Uterus (tissue), 3 donors: ENCODE measurements at regions not wholly inside any gene's neighbourhood (a gene's known extent, or its start where the extent isn't known, plus 50 kb on each side); places are given as distances from the start of the nearest gene placed in this dataset.

Experiments
- DNase-seq, 2 donors: peaks; one replicate each; pipeline ENCODE4 v3.0.0-alpha.2; 2019 to 2020
- H3K27ac ChIP-seq, 2 donors: fragments of 200-600 bp; sonication (generic); 1 replicate in 1 of 2; 2 replicates in 1 of 2; pipeline ENCODE4 v1.5.1; 2016 to 2018
- H3K27me3 ChIP-seq, 2 donors: fragments of 200-600 bp; sonication (generic); one replicate each; pipeline ENCODE4 v1.5.1; 2018 to 2019; ENCODE audit warnings: control low read depth in 1 of 2
- H3K36me3 ChIP-seq, 2 donors: fragments of 200-600 bp; sonication (generic); one replicate each; pipeline ENCODE4 v1.5.1; 2019; ENCODE audit warnings: control low read depth in 1 of 2
- H3K4me1 ChIP-seq, 2 donors: fragments of 200-600 bp; sonication (generic); one replicate each; pipeline ENCODE4 v1.5.1; 2018 to 2019; ENCODE audit warnings: control low read depth in 1 of 2
- H3K4me3 ChIP-seq, 2 donors: fragments of 200-600 bp; sonication (generic); 1 replicate in 1 of 2; 2 replicates in 1 of 2; pipeline ENCODE4 v1.5.1; 2018 to 2019; ENCODE audit warnings: mild to moderate bottlenecking in 1 of 2
- H3K9me3 ChIP-seq, 2 donors: fragments of 200-600 bp; sonication (generic); one replicate each; pipeline ENCODE4 v1.5.1; 2019; ENCODE audit warnings: control low read depth in 1 of 2
- CTCF ChIP-seq, 4 experiments: fragments of 200-600 bp in 2 of 4; fragments of 450-650 bp in 2 of 4; sonication (generic) in 2 of 4; IDR thresholded peaks; one replicate each; pipeline ENCODE4 v1.5.1; 2016 to 2019; ENCODE audit warnings: antibody characterized with exemption in 4 of 4, mild to moderate bottlenecking in 2 of 4, moderate library complexity in 1 of 4
- POLR2A ChIP-seq, 2 donors: fragments of 450-650 bp; IDR thresholded peaks; one replicate each; pipeline ENCODE4 v1.6.1; 2016; ENCODE audit warnings: antibody characterized with exemption in 2 of 2, mild to moderate bottlenecking in 1 of 2, moderate library complexity in 1 of 2
- intact Hi-C: fragments of 100-400 bp; cut with DNase I; formaldehyde crosslinking; loops from one replicate; pipeline ENCODE4 v1.15.1; 2023; ENCODE audit warnings: low total_unique reads
- donor health status: DM: yes; HTN: yes; CAD: no.

- H3K36me3 ChIP-seq: no peaks in the 10 kb centered on the region
- H3K27ac ChIP-seq: no peak overlapping the region
- no peak for DNase-seq
- H3K9me3 ChIP-seq: no peaks in the 10 kb centered on the region
- H3K4me1 ChIP-seq: no peaks in the 10 kb centered on the region
- TF ChIP-seq CTCF (IDR thresholded peaks at IDR 0.05) (no peak), POLR2A (IDR thresholded peaks at IDR 0.05) (no peak)
- no peak overlapping the region for H3K4me3 ChIP-seq
- no peaks in the 10 kb centered on the region for H3K27me3 ChIP-seq
- intact Hi-C loops: no loop called here
These were observed 130.2 kb upstream of the PSMD7 start for GRCh38 chr16:74166456-74166855.

GRCh38 chr16:74165566-74166080 lies 131.0 kb upstream of the PSMD7 start:
- DNase-seq: no peak
- no peak for TF ChIP-seq CTCF (IDR thresholded peaks at IDR 0.05)
- no peak for TF ChIP-seq POLR2A (IDR thresholded peaks at IDR 0.05)
- no peak overlapping the region for H3K27ac ChIP-seq
- H3K4me1 ChIP-seq: no peaks in the 10 kb centered on the region
- H3K36me3 ChIP-seq: no peaks in the 10 kb centered on the region
- no peaks in the 10 kb centered on the region for H3K27me3 ChIP-seq
- H3K4me3 ChIP-seq: no peak overlapping the region
- intact Hi-C loops: no loop called here
- no peaks in the 10 kb centered on the region for H3K9me3 ChIP-seq

- Histone ChIP-seq H3K4me3 (no peak overlapping the region), H3K9me3 (no peaks in the 10 kb centered on the region), H3K27me3 (no peaks in the 10 kb centered on the region), H3K4me1 (no peaks in the 10 kb centered on the region), H3K27ac (no peak overlapping the region), H3K36me3 (no peaks in the 10 kb centered on the region)
- no peak for TF ChIP-seq POLR2A (IDR thresholded peaks at IDR 0.05)
- no peak for TF ChIP-seq CTCF (IDR thresholded peaks at IDR 0.05)
- intact Hi-C loops: no loop called here
- DNase-seq: no peak
These were observed 135.9 kb upstream of the PSMD7 start for GRCh38 chr16:74160759-74161158.

GRCh38 chr16:74153773-74154172 lies 142.8 kb upstream of the PSMD7 start:
- no peak for TF ChIP-seq CTCF (IDR thresholded peaks at IDR 0.05)
- H3K4me1 ChIP-seq: no peaks in the 10 kb centered on the region
- no peaks in the 10 kb centered on the region for H3K9me3 ChIP-seq
- no peak for DNase-seq
- peaks cover 0 to 7% of the 10 kb centered on the region in 2 donors for H3K27me3 ChIP-seq
- H3K36me3 ChIP-seq: no peaks in the 10 kb centered on the region
- no peak overlapping the region for H3K27ac ChIP-seq
- H3K4me3 ChIP-seq: no peak overlapping the region
- intact Hi-C loops: no loop called here

- no peak overlapping the region for H3K4me3 ChIP-seq
- H3K4me1 ChIP-seq: no peaks in the 10 kb centered on the region
- TF ChIP-seq CTCF (IDR thresholded peaks at IDR 0.05) (no peak), POLR2A (IDR thresholded peaks at IDR 0.05) (no peak)
- H3K27ac ChIP-seq: no peak overlapping the region
- no peaks in the 10 kb centered on the region for H3K36me3 ChIP-seq
- H3K9me3 ChIP-seq: no peaks in the 10 kb centered on the region
- peaks cover 0 to 5% of the 10 kb centered on the region in 2 donors for H3K27me3 ChIP-seq
- intact Hi-C loops: no loop called here
- DNase-seq: no peak
These were observed 150.0 kb upstream of the PSMD7 start for GRCh38 chr16:74146643-74147042.
